ENCODE measurements at regions not wholly inside any gene's neighbourhood (a gene's known extent, or its start where the extent isn't known, plus 50 kb on each side); places are given as distances from the start of the nearest gene placed in this dataset.

GRCh38 chr7:65469919-65470558, 96.4 kb downstream of the ZNF92 start (continued):
- TF ChIP-seq ZBTB43 (CRISPR knock-in tag; conservative IDR thresholded peaks at IDR 0.05): 0 out of 2 replicates have a peak, but pooled peaks have one; percentile 33
- TF ChIP-seq MTA1 (CRISPR knock-in tag; IDR thresholded peaks at IDR 0.05; ENCODE audit: borderline replicate concordance): peak; percentile 97
- peak; percentile 87; the same call in 1 of the 2 replicates for TF ChIP-seq IRF9 (CRISPR knock-in tag; IDR thresholded peaks at IDR 0.05; ENCODE audit: borderline replicate concordance)
- TF ChIP-seq ZNF224 (CRISPR knock-in tag; IDR thresholded peaks at IDR 0.05): peak; percentile 79; the same call in 1 of the 2 replicates
- peak; percentile 96 for TF ChIP-seq ZNF644 (CRISPR knock-in tag; IDR thresholded peaks at IDR 0.05; ENCODE audit: low read depth)
- peak; percentile 99 for TF ChIP-seq POGZ (CRISPR knock-in tag; IDR thresholded peaks at IDR 0.05)

- Histone ChIP-seq H3K4me1 (ENCODE audit: insufficient read depth, low read length) (peaks cover 64% of the 10 kb centered on the region), H3K4me2 (ENCODE audit: low read depth, low read length) (no peak overlapping the region), H3K79me2 (ENCODE audit: insufficient read depth, low read length) (no peaks in the 10 kb centered on the region), H3K27ac (ENCODE audit: extremely low read length, insufficient read depth, low read length) (no peak overlapping the region), H3K4me3 (replicated peaks in 1 of 3; ENCODE audit: insufficient read depth in 1 of 3, low read depth in 2 of 3, low read length in 3 of 3) (no peak overlapping the region), H2AFZ (ENCODE audit: low read length) (no peak overlapping the region), H3K27me3 (ENCODE audit: control insufficient read depth in 1 of 2, insufficient read depth in 2 of 2, low read length in 2 of 2) (no peaks in the 10 kb centered on the region), H3K9me3 (ENCODE audit: low read length) (no peaks in the 10 kb centered on the region), H3K9ac (ENCODE audit: insufficient read depth, low read depth, low read length) (no peak overlapping the region), H4K20me1 (ENCODE audit: insufficient read depth, low read length) (no peaks in the 10 kb centered on the region), H3K36me3 (replicated peaks in 1 of 2; ENCODE audit: control insufficient read depth in 1 of 2, insufficient read depth in 2 of 2, low read length in 2 of 2) (no peaks in the 10 kb centered on the region)
- DNase-seq (ENCODE audit: low spot score) (no peak), FAIRE-seq (no peak), ATAC-seq (no peak)
- intact Hi-C loops (cut with micrococcal nuclease; ENCODE audit: unreplicated experiment) (no loop called here), in situ Hi-C loops (cut with HindIII; ENCODE audit: extremely low pct_ligation_motif_present, low pct_unique_long_range_greater_than_20kb) (no loop called here)
- 98% methylated on average over 4 of the region's 4 CpGs for WGBS (ENCODE audit: low lambda C conversion rate)
- TF ChIP-seq ZFP36 (IDR thresholded peaks at IDR 0.05; ENCODE audit: borderline replicate concordance, low read depth, low read length, partially characterized antibody): no peak
- TF ChIP-seq RXRA (CRISPR knock-in tag; IDR thresholded peaks at IDR 0.05): no peak
- TF ChIP-seq KMT2A (CRISPR knock-in tag; IDR thresholded peaks at IDR 0.05): no peak
- TF ChIP-seq ZNF749 (CRISPR knock-in tag; IDR thresholded peaks at IDR 0.05; ENCODE audit: borderline replicate concordance): no peak
- no peak for TF ChIP-seq ETV6 (CRISPR knock-in tag; conservative IDR thresholded peaks at IDR 0.05)
- TF ChIP-seq MAZ (IDR thresholded peaks at IDR 0.05; ENCODE audit: borderline replicate concordance, low read depth, low read length): no peak
- TF ChIP-seq MAZ (CRISPR knock-in tag; IDR thresholded peaks at IDR 0.05; ENCODE audit: low read depth): no peak
- TF ChIP-seq ZNF382 (CRISPR knock-in tag; IDR thresholded peaks at IDR 0.05; ENCODE audit: borderline replicate concordance): no peak
- no peak for TF ChIP-seq ZNF589 (CRISPR knock-in tag; conservative IDR thresholded peaks at IDR 0.05)
- ChIA-PET POLR2A (no interaction called here), CTCF (ENCODE audit: low intra/inter-chr PET ratio, low total read pairs) (no interaction called here)
- BruUV-seq (replicated peaks): no TSS peak
These were observed 97.9 kb downstream of the ZNF92 start for GRCh38 chr7:65471587-65471986.
